ENCODE measurements at regions not wholly inside any gene's neighbourhood (a gene's known extent, or its start where the extent isn't known, plus 50 kb on each side); places are given as distances from the start of the nearest gene placed in this dataset.
"Not testable (repeated sequence)": the region's sequence is repeated elsewhere in the genome, so short reads cannot be mapped to it uniquely, and the experiment has no call there.

GRCh38 chr1:47685763-47686066, 247.9 kb downstream of the FOXD2 start:
- Histone ChIP-seq H3K4me1 (ENCODE audit: insufficient read depth, low read length) (peaks cover 11% of the 10 kb centered on the region), H3K27ac (ENCODE audit: low read depth, low read length) (no peak overlapping the region), H3K36me3 (ENCODE audit: insufficient read depth, low read length) (no peaks in the 10 kb centered on the region), H3K9me3 (ENCODE audit: low read length) (no peaks in the 10 kb centered on the region), H3K4me3 (ENCODE audit: low read depth in 1 of 2, low read length in 2 of 2) (no peak overlapping the region), H3K9ac (ENCODE audit: low read length) (no peak overlapping the region), H3K27me3 (ENCODE audit: control insufficient read depth in 1 of 2, insufficient read depth in 2 of 2, low read length in 2 of 2) (peaks cover 0 to 5% of the 10 kb centered on the region in 2 donors)

- Histone ChIP-seq H3K27me3 (ENCODE audit: control insufficient read depth in 1 of 2, insufficient read depth in 2 of 2, low read length in 2 of 2) (peaks cover 0 to 5% of the 10 kb centered on the region in 2 donors), H3K9me3 (ENCODE audit: low read length) (no peaks in the 10 kb centered on the region), H3K27ac (ENCODE audit: low read depth, low read length) (no peak overlapping the region), H3K36me3 (ENCODE audit: insufficient read depth, low read length) (no peaks in the 10 kb centered on the region), H3K4me3 (ENCODE audit: low read depth in 1 of 2, low read length in 2 of 2) (no peak overlapping the region), H3K4me1 (ENCODE audit: insufficient read depth, low read length) (peaks cover 11% of the 10 kb centered on the region), H3K9ac (ENCODE audit: low read length) (no peak overlapping the region)
These were observed 249.1 kb downstream of the FOXD2 start for GRCh38 chr1:47686731-47687630.

GRCh38 chr1:47687631-47688460, 250.0 kb downstream of the FOXD2 start:
- H3K27me3 ChIP-seq (ENCODE audit: control insufficient read depth in 1 of 2, insufficient read depth in 2 of 2, low read length in 2 of 2) = peaks cover 0 to 5% of the 10 kb centered on the region in 2 donors
- no peaks in the 10 kb centered on the region for H3K9me3 ChIP-seq (ENCODE audit: low read length)
- H3K4me1 ChIP-seq (ENCODE audit: insufficient read depth, low read length) = peaks cover 11% of the 10 kb centered on the region
- H3K9ac ChIP-seq (ENCODE audit: low read length) = no peak overlapping the region
- no peak overlapping the region for H3K4me3 ChIP-seq (ENCODE audit: low read depth in 1 of 2, low read length in 2 of 2)
- no peaks in the 10 kb centered on the region for H3K36me3 ChIP-seq (ENCODE audit: insufficient read depth, low read length)
- no peak overlapping the region for H3K27ac ChIP-seq (ENCODE audit: low read depth, low read length)

GRCh38 chr1:47688461-47689296, 250.8 kb downstream of the FOXD2 start:
- Histone ChIP-seq H3K27me3 (ENCODE audit: control insufficient read depth in 1 of 2, insufficient read depth in 2 of 2, low read length in 2 of 2) (peaks cover 0 to 5% of the 10 kb centered on the region in 2 donors), H3K4me3 (ENCODE audit: low read depth in 1 of 2, low read length in 2 of 2) (no peak overlapping the region), H3K9me3 (ENCODE audit: low read length) (no peaks in the 10 kb centered on the region), H3K9ac (ENCODE audit: low read length) (no peak overlapping the region), H3K4me1 (ENCODE audit: insufficient read depth, low read length) (peaks cover 11% of the 10 kb centered on the region), H3K36me3 (ENCODE audit: insufficient read depth, low read length) (no peaks in the 10 kb centered on the region), H3K27ac (ENCODE audit: low read depth, low read length) (no peak overlapping the region)

GRCh38 chr1:47689894-47690293, 252.1 kb downstream of the FOXD2 start:
- Histone ChIP-seq H3K27ac (ENCODE audit: low read depth, low read length) (no peak overlapping the region), H3K4me1 (ENCODE audit: insufficient read depth, low read length) (peaks cover 6% of the 10 kb centered on the region), H3K4me3 (ENCODE audit: low read depth in 1 of 2, low read length in 2 of 2) (no peak overlapping the region), H3K27me3 (ENCODE audit: control insufficient read depth in 1 of 2, insufficient read depth in 2 of 2, low read length in 2 of 2) (peaks cover 0 to 5% of the 10 kb centered on the region in 2 donors), H3K36me3 (ENCODE audit: insufficient read depth, low read length) (no peaks in the 10 kb centered on the region), H3K9me3 (ENCODE audit: low read length) (no peaks in the 10 kb centered on the region), H3K9ac (ENCODE audit: low read length) (no peak overlapping the region)

GRCh38 chr1:47690341-47691250, 252.8 kb downstream of the FOXD2 start:
- no peaks in the 10 kb centered on the region for H3K4me1 ChIP-seq (ENCODE audit: insufficient read depth, low read length)
- H3K4me3 ChIP-seq (ENCODE audit: low read depth in 1 of 2, low read length in 2 of 2) = no peak overlapping the region
- no peak overlapping the region for H3K9ac ChIP-seq (ENCODE audit: low read length)
- H3K36me3 ChIP-seq (ENCODE audit: insufficient read depth, low read length) = no peaks in the 10 kb centered on the region
- no peak overlapping the region for H3K27ac ChIP-seq (ENCODE audit: low read depth, low read length)
- peaks cover 0 to 5% of the 10 kb centered on the region in 2 donors for H3K27me3 ChIP-seq (ENCODE audit: control insufficient read depth in 1 of 2, insufficient read depth in 2 of 2, low read length in 2 of 2)
- no peaks in the 10 kb centered on the region for H3K9me3 ChIP-seq (ENCODE audit: low read length)

- not testable (repeated sequence) for H3K4me3 ChIP-seq (ENCODE audit: low read depth in 1 of 2, low read length in 2 of 2); H3K27me3 ChIP-seq (ENCODE audit: control insufficient read depth in 1 of 2, insufficient read depth in 2 of 2, low read length in 2 of 2); H3K36me3 ChIP-seq (ENCODE audit: insufficient read depth, low read length); H3K9me3 ChIP-seq (ENCODE audit: low read length); H3K4me1 ChIP-seq (ENCODE audit: insufficient read depth, low read length); H3K27ac ChIP-seq (ENCODE audit: low read depth, low read length); H3K9ac ChIP-seq (ENCODE audit: low read length)
These were observed 253.4 kb downstream of the FOXD2 start for GRCh38 chr1:47691293-47691692.

GRCh38 chr1:47692196-47692595, 254.4 kb downstream of the FOXD2 start:
- no peaks in the 10 kb centered on the region for H3K4me1 ChIP-seq (ENCODE audit: insufficient read depth, low read length)
- H3K27me3 ChIP-seq (ENCODE audit: control insufficient read depth in 1 of 2, insufficient read depth in 2 of 2, low read length in 2 of 2) = peaks cover 0 to 5% of the 10 kb centered on the region in 2 donors
- no peaks in the 10 kb centered on the region for H3K36me3 ChIP-seq (ENCODE audit: insufficient read depth, low read length)
- no peak overlapping the region for H3K9ac ChIP-seq (ENCODE audit: low read length)
- no peak overlapping the region for H3K4me3 ChIP-seq (ENCODE audit: low read depth in 1 of 2, low read length in 2 of 2)
- no peak overlapping the region for H3K27ac ChIP-seq (ENCODE audit: low read depth, low read length)
- no peaks in the 10 kb centered on the region for H3K9me3 ChIP-seq (ENCODE audit: low read length)

GRCh38 chr1:47693115-47693514, 255.3 kb downstream of the FOXD2 start:
- no peaks in the 10 kb centered on the region for H3K9me3 ChIP-seq (ENCODE audit: low read length)
- H3K4me3 ChIP-seq (ENCODE audit: low read depth in 1 of 2, low read length in 2 of 2) = no peak overlapping the region
- H3K27me3 ChIP-seq (ENCODE audit: control insufficient read depth in 1 of 2, insufficient read depth in 2 of 2, low read length in 2 of 2) = peaks cover 0 to 3% of the 10 kb centered on the region in 2 donors
- H3K4me1 ChIP-seq (ENCODE audit: insufficient read depth, low read length) = no peaks in the 10 kb centered on the region
- no peak overlapping the region for H3K9ac ChIP-seq (ENCODE audit: low read length)
- H3K27ac ChIP-seq (ENCODE audit: low read depth, low read length) = no peak overlapping the region
- H3K36me3 ChIP-seq (ENCODE audit: insufficient read depth, low read length) = no peaks in the 10 kb centered on the region

- H3K27me3 ChIP-seq (ENCODE audit: control insufficient read depth in 1 of 2, insufficient read depth in 2 of 2, low read length in 2 of 2) = no peaks in the 10 kb centered on the region
- no peak overlapping the region for H3K9ac ChIP-seq (ENCODE audit: low read length)
- no peak overlapping the region for H3K27ac ChIP-seq (ENCODE audit: low read depth, low read length)
- no peak overlapping the region for H3K4me3 ChIP-seq (ENCODE audit: low read depth in 1 of 2, low read length in 2 of 2)
- H3K36me3 ChIP-seq (ENCODE audit: insufficient read depth, low read length) = no peaks in the 10 kb centered on the region
- no peaks in the 10 kb centered on the region for H3K4me1 ChIP-seq (ENCODE audit: insufficient read depth, low read length)
- H3K9me3 ChIP-seq (ENCODE audit: low read length) = no peaks in the 10 kb centered on the region
These were observed 256.4 kb downstream of the FOXD2 start for GRCh38 chr1:47694011-47694890.

Measured in muscle layer of colon (tissue), 2 donors.